AG04449 (cell line): ENCODE measurements at regions not wholly inside any gene's neighbourhood (a gene's known extent, or its start where the extent isn't known, plus 50 kb on each side); places are given as distances from the start of the nearest gene placed in this dataset.

ENCODE experiments used
- CTCF ChIA-PET: fragments of 350-600 bp; formaldehyde crosslinking; extraction: SDS; loops from one replicate; lab custom pipeline; 2021; ENCODE audit warnings: antibody characterized with exemption; lab: Yijun Ruan, JAX
- POLR2A ChIA-PET: fragments of 400-600, 350-600 bp; formaldehyde crosslinking; extraction: SDS; loops from one replicate; lab custom pipeline; 2020; ENCODE audit warnings: antibody characterized with exemption, inconsistent platforms; lab: Yijun Ruan, JAX
- DNase-seq: peaks from one replicate; pipeline ENCODE4 v3.0.0-alpha.2; 2010; ENCODE audit warnings: low read depth, low spot score
- H3K4me3 ChIP-seq: 2 replicates; pipeline ENCODE4 v1.5.1; 2011; ENCODE audit warnings: low read depth, mild to moderate bottlenecking, control low read depth, low read length
- CTCF ChIP-seq: IDR thresholded peaks from one replicate; pipeline ENCODE4 v1.5.1; 2011; ENCODE audit warnings: mild to moderate bottlenecking, moderate library complexity, low read length, control low read depth, inconsistent platforms; ENCODE audit not compliant: insufficient read depth; ENCODE audit errors: missing control alignments

- no peak for DNase-seq
- CTCF ChIA-PET = interaction anchor here (0.8 kb wide), 1 partner anchor 47 kb away, joined by 3 read pairs; no protein-coding TSS in a partner anchor
- POLR2A ChIA-PET = no interaction called here
- H3K4me3 ChIP-seq = no peak overlapping the region
- no peak for TF ChIP-seq CTCF
Observed at GRCh38 chr12:105610459-105610858, 280.0 kb downstream of the C12orf75 start.

GRCh38 chr12:105611340-105611739 is 280.8 kb downstream of the C12orf75 start:
- no peak overlapping the region for H3K4me3 ChIP-seq
- no peak for DNase-seq
- no peak for TF ChIP-seq CTCF
- POLR2A ChIA-PET = no interaction called here
- CTCF ChIA-PET = interaction anchor here (0.8 to 1.1 kb wide), 4 partner anchors 11 to 95 kb away, joined by 3 to 4 read pairs (median 3); no protein-coding TSS in a partner anchor

GRCh38 chr12:105613269-105613668 is 282.8 kb downstream of the C12orf75 start:
- ChIA-PET CTCF (interaction anchor here (1.0 to 1.3 kb wide), 2 partner anchors 10 to 92 kb away, joined by 3 to 4 read pairs; no protein-coding TSS in a partner anchor), POLR2A (no interaction called here)
- no peak for TF ChIP-seq CTCF
- DNase-seq = no peak
- H3K4me3 ChIP-seq = no peak overlapping the region

GRCh38 chr12:105613887-105614286 is 283.4 kb downstream of the C12orf75 start:
- POLR2A ChIA-PET = interaction anchor here (0.5 kb wide), 1 partner anchor 92 kb away, joined by 3 read pairs; no protein-coding TSS in a partner anchor
- H3K4me3 ChIP-seq = no peak overlapping the region
- no peak for DNase-seq
- CTCF ChIA-PET = interaction anchor here (1.0 to 1.6 kb wide), 4 partner anchors 9 to 194 kb away, joined by 3 to 5 read pairs (median 4); no protein-coding TSS in a partner anchor
- no peak for TF ChIP-seq CTCF

- no peak for DNase-seq
- no peak overlapping the region for H3K4me3 ChIP-seq
- TF ChIP-seq CTCF = no peak
- POLR2A ChIA-PET = no interaction called here
- CTCF ChIA-PET = interaction anchor here (1.2 kb wide), 1 partner anchor 197 kb away, joined by 3 read pairs; no protein-coding TSS in a partner anchor
Observed at GRCh38 chr12:105616971-105617540, 286.6 kb downstream of the C12orf75 start.

- CTCF ChIA-PET = interaction anchor here (1.3 kb wide), 1 partner anchor 10 kb away, joined by 3 read pairs; no protein-coding TSS in a partner anchor
- POLR2A ChIA-PET = no interaction called here
- no peak for TF ChIP-seq CTCF
Observed at GRCh38 chr12:105622220-105622619, 291.7 kb downstream of the C12orf75 start.

More at GRCh38 chr12:105622220-105622619, 291.7 kb downstream of the C12orf75 start:
- DNase-seq = no peak
- no peak overlapping the region for H3K4me3 ChIP-seq
